GM19455 (cell line): ENCODE measurements at regions not wholly inside any gene's neighbourhood (a gene's known extent, or its start where the extent isn't known, plus 50 kb on each side); places are given as distances from the start of the nearest gene placed in this dataset.

Experiments
- ATAC-seq: cut with Tn5 transposase; IDR thresholded peaks from one replicate; pipeline ENCODE4 v1.9.1; 2021; ENCODE audit not compliant: unreplicated experiment

GRCh38 chr5:34584165-34584564 lies 72.0 kb upstream of the RAI14 start:
- no peak for ATAC-seq

GRCh38 chr5:34585601-34586104 lies 70.5 kb upstream of the RAI14 start:
- ATAC-seq = no peak

- no peak for ATAC-seq
These were observed 69.8 kb upstream of the RAI14 start for GRCh38 chr5:34586117-34586885.

- ATAC-seq = no peak
These were observed 68.5 kb upstream of the RAI14 start for GRCh38 chr5:34587355-34588241.

- no peak for ATAC-seq
These were observed 66.3 kb upstream of the RAI14 start for GRCh38 chr5:34589832-34590231.

GRCh38 chr5:34591723-34592122 lies 64.4 kb upstream of the RAI14 start:
- ATAC-seq = no peak

GRCh38 chr5:34597034-34598027 lies 58.8 kb upstream of the RAI14 start:
- no peak for ATAC-seq

GRCh38 chr5:34598177-34598794 lies 57.8 kb upstream of the RAI14 start:
- ATAC-seq = no peak

- no peak for ATAC-seq
These were observed 56.5 kb upstream of the RAI14 start for GRCh38 chr5:34599471-34600117.

GRCh38 chr5:34600118-34600493 lies 56.0 kb upstream of the RAI14 start:
- no peak for ATAC-seq

- no peak for ATAC-seq
These were observed 52.8 kb upstream of the RAI14 start for GRCh38 chr5:34603378-34603777.

GRCh38 chr5:34604119-34604675 lies 51.9 kb upstream of the RAI14 start:
- no peak for ATAC-seq

GRCh38 chr5:34606101-34606500 lies 50.0 kb upstream of the RAI14 start:
- no peak for ATAC-seq
